ENCODE measurements at regions not wholly inside any gene's neighbourhood (a gene's known extent, or its start where the extent isn't known, plus 50 kb on each side); places are given as distances from the start of the nearest gene placed in this dataset.

- FAIRE-seq (no peak), DNase-seq (ENCODE audit: insufficient read length, low spot score) (no peak)
- TF ChIP-seq PAX5 (IDR thresholded peaks at IDR 0.05; ENCODE audit: insufficient read depth, low read length, severe bottlenecking) (no peak), POLR2A (IDR thresholded peaks at IDR 0.05; ENCODE audit: low read depth, low read length) (no peak)
These were observed 63.6 kb downstream of the NUDT12 start for GRCh38 chr5:103498800-103499551.

DNA sequence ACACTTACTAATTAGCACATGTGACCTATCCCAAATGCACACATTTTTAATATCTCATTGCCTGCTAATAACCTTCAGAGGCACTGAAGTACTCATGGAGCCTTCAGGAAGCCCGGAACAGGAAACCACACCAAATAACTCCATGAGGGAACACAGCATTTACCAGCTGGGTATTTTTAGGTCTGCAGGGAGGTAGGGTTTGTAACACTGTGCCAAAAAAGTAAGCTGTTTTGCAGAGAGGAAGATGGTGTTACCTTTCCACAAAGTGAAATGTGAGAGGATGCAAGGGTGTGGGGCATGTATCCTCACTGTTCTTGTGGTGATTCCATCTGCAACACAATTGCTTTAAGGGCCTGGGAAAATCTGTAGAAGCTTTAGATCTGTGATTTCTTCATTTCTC lies 64.4 kb downstream of the NUDT12 start:
- FAIRE-seq, result no peak
- no peak for TF ChIP-seq SPI1 (IDR thresholded peaks at IDR 0.05; ENCODE audit: low read depth, low read length)
- TF ChIP-seq POLR2A (IDR thresholded peaks at IDR 0.05; ENCODE audit: low read depth, low read length), result no peak
- no peak for TF ChIP-seq POLR2AphosphoS5 (IDR thresholded peaks at IDR 0.05; ENCODE audit: low read depth, low read length)
- TF ChIP-seq TAF1 (IDR thresholded peaks at IDR 0.05; ENCODE audit: low read depth, low read length), result no peak
- no peak for TF ChIP-seq POU2F2 (IDR thresholded peaks at IDR 0.05; ENCODE audit: low read depth, low read length)
- TF ChIP-seq PAX5 (IDR thresholded peaks at IDR 0.05; ENCODE audit: insufficient read depth, low read length, severe bottlenecking), result no peak
- DNase-seq (ENCODE audit: insufficient read length, low spot score), result no peak

- DNase-seq (ENCODE audit: insufficient read length, low spot score) (no peak), FAIRE-seq (no peak)
- TF ChIP-seq PAX5 (IDR thresholded peaks at IDR 0.05; ENCODE audit: insufficient read depth, low read length, severe bottlenecking), result no peak
- TF ChIP-seq POU2F2 (IDR thresholded peaks at IDR 0.05; ENCODE audit: low read depth, low read length), result no peak
- TF ChIP-seq SPI1 (IDR thresholded peaks at IDR 0.05; ENCODE audit: low read depth, low read length), result no peak
- no peak for TF ChIP-seq POLR2AphosphoS5 (IDR thresholded peaks at IDR 0.05; ENCODE audit: low read depth, low read length)
- TF ChIP-seq POLR2A (IDR thresholded peaks at IDR 0.05; ENCODE audit: low read depth, low read length), result no peak
- no peak for TF ChIP-seq TAF1 (IDR thresholded peaks at IDR 0.05; ENCODE audit: low read depth, low read length)
These were observed 64.8 kb downstream of the NUDT12 start for GRCh38 chr5:103497781-103498180.

- DNase-seq (ENCODE audit: insufficient read length, low spot score), result no peak
- no peak for TF ChIP-seq POLR2A (IDR thresholded peaks at IDR 0.05; ENCODE audit: low read depth, low read length)
- TF ChIP-seq POU2F2 (IDR thresholded peaks at IDR 0.05; ENCODE audit: low read depth, low read length), result no peak
- no peak for FAIRE-seq
These were observed 72.4 kb downstream of the NUDT12 start for GRCh38 chr5:103490030-103490739.

DNA sequence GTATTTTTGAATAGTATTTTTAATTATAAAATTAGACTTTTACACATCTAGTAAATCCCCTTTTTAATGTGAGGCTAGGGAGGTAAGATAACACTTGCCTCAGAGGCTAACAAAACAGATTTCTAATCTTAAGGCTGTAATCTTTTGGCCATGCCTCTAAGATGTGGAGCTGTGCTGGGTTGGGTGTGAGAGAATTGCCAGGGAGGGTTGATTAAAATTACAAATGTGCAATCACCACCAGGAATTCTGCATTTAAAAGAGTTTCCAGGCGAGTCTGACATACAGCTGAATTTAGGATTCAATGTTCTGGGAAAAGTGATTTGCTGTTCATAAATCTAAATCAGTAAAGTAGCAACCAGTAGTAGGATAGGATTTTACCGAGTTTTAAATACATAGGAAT lies 73.3 kb downstream of the NUDT12 start:
- DNase-seq (ENCODE audit: insufficient read length, low spot score) (no peak), FAIRE-seq (no peak)
- no peak for TF ChIP-seq SPI1 (IDR thresholded peaks at IDR 0.05; ENCODE audit: low read depth, low read length)
- no peak for TF ChIP-seq PAX5 (IDR thresholded peaks at IDR 0.05; ENCODE audit: insufficient read depth, low read length, severe bottlenecking)
- no peak for TF ChIP-seq POU2F2 (IDR thresholded peaks at IDR 0.05; ENCODE audit: low read depth, low read length)
- no peak for TF ChIP-seq POLR2A (IDR thresholded peaks at IDR 0.05; ENCODE audit: low read depth, low read length)
- no peak for TF ChIP-seq POLR2AphosphoS5 (IDR thresholded peaks at IDR 0.05; ENCODE audit: low read depth, low read length)
- TF ChIP-seq TAF1 (IDR thresholded peaks at IDR 0.05; ENCODE audit: low read depth, low read length), result no peak

DNA sequence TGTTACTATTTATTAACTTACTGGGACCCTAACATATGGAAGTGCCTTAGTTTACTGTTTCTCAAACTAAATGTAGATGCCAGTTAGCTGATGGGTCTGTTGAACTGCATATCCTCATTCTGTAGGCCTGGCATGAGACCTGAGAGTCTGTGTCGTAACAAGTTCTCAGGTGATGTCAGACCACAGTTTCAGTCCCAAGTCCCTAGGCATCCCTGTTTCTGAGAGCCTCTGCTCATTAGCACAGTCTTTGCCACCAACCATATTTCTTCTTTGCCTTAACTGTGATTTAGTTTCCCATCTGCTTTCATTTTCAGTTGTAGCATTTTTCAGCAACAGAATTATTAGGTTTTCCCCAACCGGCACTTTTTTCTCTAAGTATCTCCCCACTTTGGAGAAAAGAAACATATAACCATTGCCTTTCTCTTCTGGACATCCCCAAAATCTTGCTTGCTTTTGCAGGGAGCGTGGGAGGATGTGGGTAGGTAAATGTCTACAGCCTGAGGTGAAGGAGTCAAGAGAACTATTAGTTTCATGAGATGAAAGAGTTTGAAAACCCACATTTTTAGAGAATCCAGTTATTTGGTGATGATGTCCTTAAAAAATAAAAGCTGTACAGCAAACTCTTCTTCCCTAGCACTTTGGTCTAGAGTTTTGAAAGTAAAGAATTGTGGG lies 74.6 kb downstream of the NUDT12 start:
- TF ChIP-seq TAF1 (IDR thresholded peaks at IDR 0.05; ENCODE audit: low read depth, low read length) (no peak), PAX5 (IDR thresholded peaks at IDR 0.05; ENCODE audit: insufficient read depth, low read length, severe bottlenecking) (no peak), POLR2A (IDR thresholded peaks at IDR 0.05; ENCODE audit: low read depth, low read length) (no peak), POLR2AphosphoS5 (IDR thresholded peaks at IDR 0.05; ENCODE audit: low read depth, low read length) (no peak), POU2F2 (IDR thresholded peaks at IDR 0.05; ENCODE audit: low read depth, low read length) (no peak), SPI1 (IDR thresholded peaks at IDR 0.05; ENCODE audit: low read depth, low read length) (no peak)
- DNase-seq (ENCODE audit: insufficient read length, low spot score) (no peak), FAIRE-seq (no peak)

DNA sequence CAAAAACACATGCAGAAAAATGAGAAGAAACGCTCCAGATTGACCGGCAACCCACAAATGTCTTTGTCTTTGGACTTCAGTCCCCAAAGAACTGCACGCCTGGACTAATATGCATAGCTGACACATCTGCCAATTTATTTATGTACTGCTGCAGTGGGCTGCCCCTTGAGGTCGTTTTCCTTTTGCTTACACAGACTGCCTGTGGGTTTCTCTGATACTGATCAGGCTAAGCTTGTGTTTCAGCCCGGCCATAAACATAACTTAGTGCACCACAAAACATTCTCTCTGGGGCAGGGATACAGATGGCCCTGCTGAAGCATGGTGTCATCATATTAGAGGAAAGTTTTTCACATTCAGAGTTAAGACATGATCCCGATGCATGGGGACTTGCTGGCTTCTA lies 75.4 kb downstream of the NUDT12 start:
- FAIRE-seq (no peak), DNase-seq (ENCODE audit: insufficient read length, low spot score) (no peak)
- TF ChIP-seq SPI1 (IDR thresholded peaks at IDR 0.05; ENCODE audit: low read depth, low read length) (no peak), POLR2AphosphoS5 (IDR thresholded peaks at IDR 0.05; ENCODE audit: low read depth, low read length) (no peak), PAX5 (IDR thresholded peaks at IDR 0.05; ENCODE audit: insufficient read depth, low read length, severe bottlenecking) (no peak), POLR2A (IDR thresholded peaks at IDR 0.05; ENCODE audit: low read depth, low read length) (no peak), POU2F2 (IDR thresholded peaks at IDR 0.05; ENCODE audit: low read depth, low read length) (no peak), TAF1 (IDR thresholded peaks at IDR 0.05; ENCODE audit: low read depth, low read length) (no peak)

DNA sequence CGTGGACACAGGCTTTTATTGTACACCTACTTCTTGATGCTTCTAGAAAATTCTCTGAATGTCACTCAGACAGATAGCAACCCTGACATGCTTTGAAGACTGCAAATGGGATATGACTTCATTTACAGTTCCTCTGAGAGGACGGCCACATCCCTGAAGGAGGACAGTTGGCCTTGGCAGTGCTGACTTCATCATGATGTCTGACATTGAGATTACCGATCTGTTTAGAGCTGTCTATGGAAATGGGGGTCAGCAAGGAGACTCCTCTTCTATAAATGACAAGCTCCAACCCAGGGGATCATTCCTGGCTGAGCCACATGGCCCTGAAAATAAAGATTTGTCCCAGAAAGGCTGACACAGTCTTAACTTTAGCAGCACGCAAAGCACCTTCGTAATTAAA lies 75.8 kb downstream of the NUDT12 start:
- FAIRE-seq (no peak), DNase-seq (ENCODE audit: insufficient read length, low spot score) (no peak)
- no peak for TF ChIP-seq POLR2AphosphoS5 (IDR thresholded peaks at IDR 0.05; ENCODE audit: low read depth, low read length)

DNA sequence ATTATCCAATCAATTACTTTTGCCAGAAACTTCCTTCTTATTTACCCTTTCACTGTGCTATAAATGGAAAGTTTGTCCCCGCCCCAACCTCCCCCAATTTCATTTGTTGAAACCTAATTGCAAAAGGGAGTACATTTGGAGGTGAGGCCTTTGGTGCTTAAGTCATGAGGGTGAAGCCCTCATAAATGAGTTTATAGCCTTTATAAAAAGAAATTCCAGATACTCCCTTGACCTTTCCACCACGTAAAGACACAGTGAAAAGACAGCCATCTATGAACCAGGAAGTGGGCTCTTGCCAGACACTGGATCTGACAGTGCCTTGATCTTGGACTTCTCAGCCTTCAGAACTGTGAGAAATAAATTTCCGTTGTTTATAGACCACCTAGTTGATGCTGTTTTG lies 82.3 kb downstream of the NUDT12 start:
- FAIRE-seq (no peak), DNase-seq (ENCODE audit: insufficient read length, low spot score) (no peak)
- TF ChIP-seq TAF1 (IDR thresholded peaks at IDR 0.05; ENCODE audit: low read depth, low read length) (no peak), POLR2AphosphoS5 (IDR thresholded peaks at IDR 0.05; ENCODE audit: low read depth, low read length) (no peak), PAX5 (IDR thresholded peaks at IDR 0.05; ENCODE audit: insufficient read depth, low read length, severe bottlenecking) (no peak), POLR2A (IDR thresholded peaks at IDR 0.05; ENCODE audit: low read depth, low read length) (no peak), SPI1 (IDR thresholded peaks at IDR 0.05; ENCODE audit: low read depth, low read length) (no peak), POU2F2 (IDR thresholded peaks at IDR 0.05; ENCODE audit: low read depth, low read length) (no peak)

- no peak for TF ChIP-seq SPI1 (IDR thresholded peaks at IDR 0.05; ENCODE audit: low read depth, low read length)
- TF ChIP-seq POLR2A (IDR thresholded peaks at IDR 0.05; ENCODE audit: low read depth, low read length), result no peak
- no peak for TF ChIP-seq POU2F2 (IDR thresholded peaks at IDR 0.05; ENCODE audit: low read depth, low read length)
- TF ChIP-seq TAF1 (IDR thresholded peaks at IDR 0.05; ENCODE audit: low read depth, low read length), result no peak
- no peak for TF ChIP-seq PAX5 (IDR thresholded peaks at IDR 0.05; ENCODE audit: insufficient read depth, low read length, severe bottlenecking)
- TF ChIP-seq POLR2AphosphoS5 (IDR thresholded peaks at IDR 0.05; ENCODE audit: low read depth, low read length), result no peak
- DNase-seq (ENCODE audit: insufficient read length, low spot score) (no peak), FAIRE-seq (no peak)
These were observed 84.9 kb downstream of the NUDT12 start for GRCh38 chr5:103477678-103478077.
